Lung (tissue), 11 donors: ENCODE measurements at regions not wholly inside any gene's neighbourhood (a gene's known extent, or its start where the extent isn't known, plus 50 kb on each side); places are given as distances from the start of the nearest gene placed in this dataset.

Experiments
- ATAC-seq: fragments of 200-7000 bp; cut with Tn5 transposase; one replicate; pipeline ENCODE4 v1.9.1; 2020; ENCODE audit warnings: moderate number of reproducible peaks; ENCODE audit not compliant: insufficient read depth, low FRiP score
- DNase-seq, 3 donors: peaks; one replicate each; pipeline ENCODE4 v3.0.0-alpha.2; 2013 to 2017
- H3K27ac ChIP-seq, 2 donors: one replicate each; pipeline ENCODE4 v1.5.1; 2013; ENCODE audit warnings: mild to moderate bottlenecking in 2 of 2, moderate library complexity in 2 of 2, control low read depth in 1 of 2, inconsistent platforms in 1 of 2, low read depth in 1 of 2, low read length in 1 of 2
- H3K27me3 ChIP-seq, 3 donors: one replicate each; pipeline ENCODE4 v1.5.1; 2013; ENCODE audit warnings: low read length in 2 of 3; ENCODE audit not compliant: control insufficient read depth in 3 of 3, insufficient read depth in 3 of 3
- H3K36me3 ChIP-seq, 4 donors: one replicate each; pipeline ENCODE4 v1.5.1; 2013; ENCODE audit warnings: low read length in 4 of 4, mild to moderate bottlenecking in 1 of 4, moderate library complexity in 1 of 4; ENCODE audit not compliant: control insufficient read depth in 4 of 4, insufficient read depth in 4 of 4
- H3K4me1 ChIP-seq, 5 donors: one replicate each; pipeline ENCODE4 v1.5.1; 2013; ENCODE audit warnings: low read length in 5 of 5, mild to moderate bottlenecking in 2 of 5, moderate library complexity in 1 of 5; ENCODE audit not compliant: control insufficient read depth in 5 of 5, insufficient read depth in 5 of 5
- H3K4me3 ChIP-seq: one replicate; pipeline ENCODE4 v1.5.1; 2013; ENCODE audit warnings: mild to moderate bottlenecking, control low read depth, moderate library complexity
- H3K9ac ChIP-seq, 2 donors: one replicate each; pipeline ENCODE4 v1.5.1; 2013; ENCODE audit warnings: low read length in 2 of 2, control low read depth in 1 of 2; ENCODE audit not compliant: insufficient read depth in 1 of 2
- H3K9me3 ChIP-seq, 4 donors: one replicate each; pipeline ENCODE4 v1.5.1; 2013; ENCODE audit warnings: low read length in 3 of 4, mild to moderate bottlenecking in 1 of 4, moderate library complexity in 1 of 4; ENCODE audit not compliant: control insufficient read depth in 4 of 4, insufficient read depth in 3 of 4
- WGBS, 2 donors: extraction: QIAGEN DNeasy Blood & Tissue Kit; methylation state at CpG; one replicate each; pipeline ENCODE4 v1.1.7; 2013; 5-methylcytosine and 5-hydroxymethylcytosine counted together
- TF ChIP-seq, protein P1 (sequence below): IDR thresholded peaks from 2 replicates; pipeline ENCODE4 v1.5.1; 2012; ENCODE audit warnings: mild to moderate bottlenecking; ENCODE audit errors: control extremely low read depth, extremely low read depth
- donor health status: control.
- donor health status: control.
- donor health status: Bipolar disorder and iron deficiency.
- donor health status: healthy.
- donor health status: DM: yes; HTN: yes; CAD: no.

DNA sequence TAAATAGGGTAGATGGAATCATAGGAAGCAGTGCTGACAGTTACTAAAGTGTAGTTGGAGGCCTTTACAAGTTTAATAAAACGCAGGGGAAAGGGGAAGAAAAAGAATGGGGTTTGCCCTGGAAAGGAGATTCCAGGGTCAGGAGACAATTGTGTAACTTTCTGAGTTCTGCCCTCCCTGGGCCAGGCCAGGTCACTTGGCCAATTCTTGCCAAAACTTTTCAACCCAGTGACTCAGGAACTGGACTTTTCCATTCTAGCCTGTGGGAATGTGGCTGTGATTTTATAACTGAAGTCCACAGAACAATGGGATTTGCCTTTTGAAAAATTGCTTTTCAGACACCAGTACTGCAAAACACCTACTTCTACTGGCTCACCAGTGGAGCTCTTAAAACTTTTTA is 289.8 kb upstream of the ANKRD55 start:
- peaks cover 0 to 22% (median 4%) of the 10 kb centered on the region in 5 donors for H3K4me1 ChIP-seq
- WGBS, 2 donors = 47 to 50% methylated on average over 1 of the region's 1 CpG
- H3K9me3 ChIP-seq = peaks cover 0 to 1% (median 0%) of the 10 kb centered on the region in 4 donors
- no peak overlapping the region for H3K9ac ChIP-seq
- DNase-seq (no peak), ATAC-seq (peak; percentile 41)
- H3K27me3 ChIP-seq = no peaks in the 10 kb centered on the region
- H3K4me3 ChIP-seq = no peak overlapping the region
- no peak overlapping the region for H3K27ac ChIP-seq
- no peaks in the 10 kb centered on the region for H3K36me3 ChIP-seq
- TF ChIP-seq, protein P1, sequence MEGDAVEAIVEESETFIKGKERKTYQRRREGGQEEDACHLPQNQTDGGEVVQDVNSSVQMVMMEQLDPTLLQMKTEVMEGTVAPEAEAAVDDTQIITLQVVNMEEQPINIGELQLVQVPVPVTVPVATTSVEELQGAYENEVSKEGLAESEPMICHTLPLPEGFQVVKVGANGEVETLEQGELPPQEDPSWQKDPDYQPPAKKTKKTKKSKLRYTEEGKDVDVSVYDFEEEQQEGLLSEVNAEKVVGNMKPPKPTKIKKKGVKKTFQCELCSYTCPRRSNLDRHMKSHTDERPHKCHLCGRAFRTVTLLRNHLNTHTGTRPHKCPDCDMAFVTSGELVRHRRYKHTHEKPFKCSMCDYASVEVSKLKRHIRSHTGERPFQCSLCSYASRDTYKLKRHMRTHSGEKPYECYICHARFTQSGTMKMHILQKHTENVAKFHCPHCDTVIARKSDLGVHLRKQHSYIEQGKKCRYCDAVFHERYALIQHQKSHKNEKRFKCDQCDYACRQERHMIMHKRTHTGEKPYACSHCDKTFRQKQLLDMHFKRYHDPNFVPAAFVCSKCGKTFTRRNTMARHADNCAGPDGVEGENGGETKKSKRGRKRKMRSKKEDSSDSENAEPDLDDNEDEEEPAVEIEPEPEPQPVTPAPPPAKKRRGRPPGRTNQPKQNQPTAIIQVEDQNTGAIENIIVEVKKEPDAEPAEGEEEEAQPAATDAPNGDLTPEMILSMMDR = no peak

DNA sequence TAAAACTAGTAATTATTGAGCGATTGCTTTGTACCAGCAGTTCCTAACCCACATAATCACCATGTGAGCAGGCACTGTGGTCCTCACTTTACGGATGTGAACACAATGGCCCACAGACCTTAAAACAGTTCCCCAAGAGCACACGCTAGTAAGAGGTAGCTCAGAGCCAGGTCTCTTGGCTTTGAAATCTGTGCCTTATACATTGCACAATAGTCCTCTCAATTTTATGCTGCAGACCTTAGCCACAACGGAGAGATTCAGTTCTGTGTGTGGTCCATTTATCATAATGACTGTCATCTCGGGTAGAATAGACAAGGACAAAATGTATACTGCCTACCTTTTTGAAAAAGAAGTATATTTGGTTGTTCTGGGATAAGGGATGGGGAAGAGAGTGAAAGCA is 289.0 kb upstream of the ANKRD55 start:
- no peak overlapping the region for H3K27ac ChIP-seq
- H3K9me3 ChIP-seq = peaks cover 0 to 2% (median 0%) of the 10 kb centered on the region in 4 donors
- WGBS, 2 donors = 70 to 78% methylated on average over 5 of the region's 5 CpGs
- H3K4me1 ChIP-seq = peaks cover 0 to 25% (median 4%) of the 10 kb centered on the region in 5 donors
- TF ChIP-seq, protein P1 = no peak
- H3K36me3 ChIP-seq = no peaks in the 10 kb centered on the region
- H3K4me3 ChIP-seq = no peak overlapping the region
- H3K9ac ChIP-seq = no peak overlapping the region
- no peaks in the 10 kb centered on the region for H3K27me3 ChIP-seq
- ATAC-seq (no peak), DNase-seq (no peak)

DNA sequence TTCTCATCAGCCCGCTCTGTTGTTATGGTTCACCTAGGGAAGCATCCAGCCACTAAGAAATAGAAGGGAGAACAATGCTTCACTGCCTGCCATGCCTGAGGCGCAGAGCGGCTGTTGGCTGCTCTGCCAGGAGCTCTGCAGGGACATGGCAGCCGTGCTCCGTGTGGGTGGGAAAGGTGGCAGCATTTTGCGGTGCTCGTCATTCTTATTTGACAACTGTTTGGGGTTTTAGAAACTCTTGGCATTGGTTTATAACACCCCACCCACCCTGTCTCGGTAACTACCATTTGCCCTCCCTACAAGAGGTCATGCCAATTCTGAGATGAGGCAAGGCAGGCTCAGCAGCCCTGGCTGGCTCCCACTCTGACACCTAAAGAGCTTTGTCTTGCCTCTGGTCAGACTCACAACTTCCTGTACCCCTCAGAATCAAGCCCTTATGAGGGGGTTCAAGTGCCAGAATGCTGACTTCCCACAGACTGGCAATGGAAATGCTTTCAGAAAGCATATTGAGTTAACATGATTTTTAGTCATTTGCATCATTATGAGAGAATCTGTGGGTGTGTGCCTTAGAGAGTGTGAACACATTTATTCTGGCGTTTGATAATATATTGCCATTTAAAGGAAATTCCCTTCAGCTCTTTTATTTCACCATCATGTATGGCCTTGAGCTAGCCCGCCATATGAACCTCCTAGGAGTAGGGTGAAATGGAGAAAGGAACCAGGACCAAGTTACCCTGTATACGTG is 288.0 kb upstream of the ANKRD55 start:
- DNase-seq = no peak
- Histone ChIP-seq H3K36me3 (no peaks in the 10 kb centered on the region), H3K27ac (no peak overlapping the region), H3K9me3 (peaks cover 0 to 2% (median 0%) of the 10 kb centered on the region in 4 donors), H3K9ac (no peak overlapping the region), H3K4me3 (no peak overlapping the region), H3K27me3 (no peaks in the 10 kb centered on the region), H3K4me1 (peaks cover 0 to 35% (median 12%) of the 10 kb centered on the region in 5 donors)
- no peak for ATAC-seq
- TF ChIP-seq, protein P1 = no peak
- WGBS, 2 donors = 91 to 97% methylated on average over 11 of the region's 11 CpGs
